A673 (cell line): ENCODE measurements at regions not wholly inside any gene's neighbourhood (a gene's known extent, or its start where the extent isn't known, plus 50 kb on each side); places are given as distances from the start of the nearest gene placed in this dataset.

Source experiments
- EZH2 ChIP-seq: fragments of 200-600 bp; sonication (generic); IDR thresholded peaks from 2 replicates; pipeline ENCODE4 v1.6.1; 2017; ENCODE audit warnings: borderline replicate concordance, low read depth, mild to moderate bottlenecking, mixed read lengths, antibody characterized with exemption, low read length; ENCODE audit not compliant: poor library complexity, severe bottlenecking
- TF ChIP-seq, protein P1 (sequence below): fragments of 300-800, 200-600 bp; sonication (generic); conservative IDR thresholded peaks from 2 replicates; pipeline ENCODE4 v1.5.1; 2017; ENCODE audit warnings: low read depth, mild to moderate bottlenecking, antibody characterized with exemption, low read length, moderate library complexity, mixed read lengths

GRCh38 chr4:10226756-10227155 lies 110.2 kb upstream of the WDR1 start:
- TF ChIP-seq, protein P1, sequence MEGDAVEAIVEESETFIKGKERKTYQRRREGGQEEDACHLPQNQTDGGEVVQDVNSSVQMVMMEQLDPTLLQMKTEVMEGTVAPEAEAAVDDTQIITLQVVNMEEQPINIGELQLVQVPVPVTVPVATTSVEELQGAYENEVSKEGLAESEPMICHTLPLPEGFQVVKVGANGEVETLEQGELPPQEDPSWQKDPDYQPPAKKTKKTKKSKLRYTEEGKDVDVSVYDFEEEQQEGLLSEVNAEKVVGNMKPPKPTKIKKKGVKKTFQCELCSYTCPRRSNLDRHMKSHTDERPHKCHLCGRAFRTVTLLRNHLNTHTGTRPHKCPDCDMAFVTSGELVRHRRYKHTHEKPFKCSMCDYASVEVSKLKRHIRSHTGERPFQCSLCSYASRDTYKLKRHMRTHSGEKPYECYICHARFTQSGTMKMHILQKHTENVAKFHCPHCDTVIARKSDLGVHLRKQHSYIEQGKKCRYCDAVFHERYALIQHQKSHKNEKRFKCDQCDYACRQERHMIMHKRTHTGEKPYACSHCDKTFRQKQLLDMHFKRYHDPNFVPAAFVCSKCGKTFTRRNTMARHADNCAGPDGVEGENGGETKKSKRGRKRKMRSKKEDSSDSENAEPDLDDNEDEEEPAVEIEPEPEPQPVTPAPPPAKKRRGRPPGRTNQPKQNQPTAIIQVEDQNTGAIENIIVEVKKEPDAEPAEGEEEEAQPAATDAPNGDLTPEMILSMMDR: no peak
- TF ChIP-seq EZH2: no peak
